K562 (cell line): ENCODE measurements at regions not wholly inside any gene's neighbourhood (a gene's known extent, or its start where the extent isn't known, plus 50 kb on each side); places are given as distances from the start of the nearest gene placed in this dataset.
"Not testable (repeated sequence)": the region's sequence is repeated elsewhere in the genome, so short reads cannot be mapped to it uniquely, and the experiment has no call there.

Experiments
- CBX5 ChIP-seq: IDR thresholded peaks from 2 replicates; pipeline ENCODE4 v1.6.1; 2014; ENCODE audit warnings: low read depth, borderline replicate concordance
- CTCF ChIP-seq, 3 experiments: IDR thresholded peaks in 2 of 3; conservative IDR thresholded peaks in 1 of 3; 2 replicates each; pipeline ENCODE4 v1.5.1; 2011 to 2012; ENCODE audit warnings: low read length in 3 of 3, mild to moderate bottlenecking in 3 of 3, control low read depth in 2 of 3, improper control_type of control experiment in 1 of 3, inconsistent platforms in 1 of 3, low read depth in 1 of 3, mixed read lengths in 1 of 3, moderate library complexity in 1 of 3; ENCODE audit not compliant: insufficient read depth in 2 of 3
- FOXJ3 ChIP-seq: sonication (generic); formaldehyde crosslinking; IDR thresholded peaks from 2 replicates; pipeline ENCODE4 v1.4.0; 2020; ENCODE audit warnings: mild to moderate bottlenecking, missing genetic modification reagents
- SRSF1 ChIP-seq: fragments of 200-400 bp; formaldehyde crosslinking; IDR thresholded peaks from 2 replicates; pipeline ENCODE4 v1.6.1; 2017; ENCODE audit warnings: mild to moderate bottlenecking, low read depth, low read length, moderate library complexity

- TF ChIP-seq CBX5; FOXJ3 (CRISPR knock-in tag); SRSF1; CTCF (IDR thresholded peaks at IDR 0.05 in 2 of 3, conservative IDR thresholded peaks at IDR 0.05 in 1 of 3; ENCODE audit: insufficient read depth in 2 of 3, low read depth in 1 of 3, low read length in 3 of 3): not testable (repeated sequence)
Observed at GRCh38 chr2:230617256-230617706, 95.4 kb upstream of the CAB39 start.
